PC-3 (cell line): ENCODE measurements at regions not wholly inside any gene's neighbourhood (a gene's known extent, or its start where the extent isn't known, plus 50 kb on each side); places are given as distances from the start of the nearest gene placed in this dataset.
"Not testable (repeated sequence)": the region's sequence is repeated elsewhere in the genome, so short reads cannot be mapped to it uniquely, and the experiment has no call there.

Experiments used
- ATAC-seq: fragments of 200-7000 bp; cut with Tn5 transposase; 2 replicates; pipeline ENCODE4 v1.9.1; 2020; ENCODE audit warnings: mild to moderate bottlenecking, moderate library complexity
- BruUV-seq: library from RNA; stranded (reverse); fragments of 400-500 nt; replicated peaks from 2 replicates; lab custom pipeline; 2021; lab: Mats Ljungman, UMichigan
- CTCF ChIA-PET: fragments of 300-600 bp; sonication (Branson Sonifier 250); formaldehyde crosslinking; loops from one replicate; lab custom pipeline; 2022; ENCODE audit warnings: antibody characterized with exemption; lab: Charles Lee
- POLR2A ChIA-PET: fragments of 300-600 bp; sonication (Branson Sonifier 250); formaldehyde crosslinking; loops from one replicate; lab custom pipeline; 2022; ENCODE audit warnings: antibody characterized with exemption; ENCODE audit not compliant: unreplicated experiment; lab: Charles Lee
- DNase-seq: peaks from one replicate; pipeline ENCODE4 v3.0.0-alpha.2; 2015
- H2AFZ ChIP-seq: fragments of 300-600 bp; sonication (generic); 2 replicates; pipeline ENCODE4 v1.6.0; 2016; ENCODE audit warnings: antibody characterized with exemption, low read length
- H3F3A ChIP-seq: fragments of 300-600 bp; sonication (generic); one replicate; pipeline ENCODE4 v1.6.0; 2017; ENCODE audit warnings: antibody characterized with exemption, low read length, control low read depth, mild to moderate bottlenecking; ENCODE audit not compliant: unreplicated experiment
- H3K27ac ChIP-seq: fragments of 300-600 bp; sonication (generic); 2 replicates; pipeline ENCODE4 v1.5.1; 2016; ENCODE audit warnings: mild to moderate bottlenecking, low read length
- H3K27me3 ChIP-seq: fragments of 300-600 bp; sonication (generic); 2 replicates; pipeline ENCODE4 v1.6.1; 2016; ENCODE audit warnings: low read length, mixed read lengths
- H3K36me3 ChIP-seq: fragments of 300-600 bp; sonication (generic); 2 replicates; pipeline ENCODE4 v1.6.1; 2016; ENCODE audit warnings: low read depth, mixed run types, low read length, mixed read lengths
- H3K4me1 ChIP-seq: fragments of 300-600 bp; sonication (generic); 2 replicates; pipeline ENCODE4 v1.5.1; 2016; ENCODE audit warnings: low read length; ENCODE audit not compliant: insufficient read depth
- H3K4me2 ChIP-seq: fragments of 300-600 bp; sonication (generic); 2 replicates; pipeline ENCODE4 v1.6.0; 2016; ENCODE audit warnings: low read length
- H3K4me3 ChIP-seq: fragments of 300-600 bp; sonication (generic); 2 replicates; pipeline ENCODE4 v1.5.1; 2016; ENCODE audit warnings: mild to moderate bottlenecking, low read length, mixed read lengths
- H3K79me2 ChIP-seq: fragments of 300-600 bp; sonication (generic); 2 replicates; pipeline ENCODE4 v1.6.1; 2017; ENCODE audit warnings: low read length, mixed read lengths
- H3K9ac ChIP-seq: fragments of 300-600 bp; sonication (generic); 2 replicates; pipeline ENCODE4 v1.6.0; 2016; ENCODE audit warnings: mild to moderate bottlenecking, low read length
- H3K9me2 ChIP-seq: fragments of 300-600 bp; sonication (generic); replicated peaks from 2 replicates; pipeline ENCODE4 v1.6.1; 2016; ENCODE audit warnings: mixed run types, low read length, mixed read lengths
- H3K9me3 ChIP-seq: fragments of 300-600 bp; sonication (generic); 2 replicates; pipeline ENCODE4 v1.6.1; 2016; ENCODE audit warnings: low read length, mixed read lengths
- H4K20me1 ChIP-seq: fragments of 300-600 bp; sonication (generic); 2 replicates; pipeline ENCODE4 v1.6.1; 2016; ENCODE audit warnings: low read length, mixed read lengths
- intact Hi-C: fragments of 100-400 bp; cut with micrococcal nuclease; formaldehyde crosslinking; loops from 2 replicates; pipeline ENCODE4 v1.9.0; 2023

DNA sequence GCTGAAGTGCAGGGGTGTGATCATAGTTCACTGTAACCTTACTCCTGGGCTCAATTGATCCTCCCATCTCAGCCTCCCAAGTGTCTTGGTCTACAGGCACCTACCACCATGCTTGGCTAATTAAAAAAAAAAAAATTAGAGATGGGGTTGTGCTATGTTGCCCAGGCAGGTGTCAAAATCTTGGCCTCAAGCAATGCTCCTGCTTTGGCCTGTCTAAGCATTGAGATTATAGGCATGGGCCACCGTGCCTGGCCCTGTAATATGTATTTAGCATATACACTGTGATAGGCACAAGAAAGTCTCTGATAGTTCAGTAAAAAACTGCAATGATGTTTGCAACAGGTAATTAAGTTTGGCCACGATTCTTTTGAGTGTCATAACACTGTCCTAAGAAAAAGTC, 1658.4 kb downstream of the SPATA31A7 start:
- intact Hi-C loops = not testable (repeated sequence)

DNA sequence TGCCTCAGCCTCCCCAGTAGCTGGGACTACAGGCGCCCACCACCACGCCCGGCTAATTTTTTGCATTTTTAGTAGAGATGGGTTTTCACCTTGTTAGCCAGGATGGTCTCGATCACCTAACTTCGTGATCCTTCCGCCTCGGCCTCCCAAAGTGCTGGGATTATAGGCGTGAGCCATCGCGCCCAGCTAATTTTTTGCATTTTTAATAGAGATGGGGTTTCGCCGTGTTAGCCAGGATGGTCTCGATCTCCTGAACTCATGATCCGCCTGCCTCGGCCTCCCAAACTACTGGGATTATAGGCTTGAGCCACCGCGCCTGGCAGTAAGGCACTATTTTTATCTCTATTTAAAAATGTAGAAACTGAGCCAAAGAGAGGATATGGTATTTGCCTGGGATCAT, 1660.2 kb downstream of the SPATA31A7 start:
- BruUV-seq, H3K4me3 ChIP-seq, H3K79me2 ChIP-seq, H3K27me3 ChIP-seq, H3K4me2 ChIP-seq, CTCF ChIA-PET, H3K9ac ChIP-seq, H2AFZ ChIP-seq, H3K9me2 ChIP-seq, DNase-seq, H3K36me3 ChIP-seq, H3F3A ChIP-seq, H3K27ac ChIP-seq, H3K9me3 ChIP-seq, H3K4me1 ChIP-seq, ATAC-seq, POLR2A ChIA-PET, H4K20me1 ChIP-seq, intact Hi-C loops: not testable (repeated sequence)

More for the DNA sequence above, 1658.4 kb downstream of the SPATA31A7 start:
- H3K79me2 ChIP-seq, H3K9me2 ChIP-seq, DNase-seq, H3K27ac ChIP-seq, H3K9ac ChIP-seq, H3K36me3 ChIP-seq, ATAC-seq, BruUV-seq, POLR2A ChIA-PET, H3K4me1 ChIP-seq, H3K9me3 ChIP-seq, H3K4me2 ChIP-seq, H2AFZ ChIP-seq, H4K20me1 ChIP-seq, H3F3A ChIP-seq, H3K27me3 ChIP-seq, CTCF ChIA-PET, H3K4me3 ChIP-seq: not testable (repeated sequence)

DNA sequence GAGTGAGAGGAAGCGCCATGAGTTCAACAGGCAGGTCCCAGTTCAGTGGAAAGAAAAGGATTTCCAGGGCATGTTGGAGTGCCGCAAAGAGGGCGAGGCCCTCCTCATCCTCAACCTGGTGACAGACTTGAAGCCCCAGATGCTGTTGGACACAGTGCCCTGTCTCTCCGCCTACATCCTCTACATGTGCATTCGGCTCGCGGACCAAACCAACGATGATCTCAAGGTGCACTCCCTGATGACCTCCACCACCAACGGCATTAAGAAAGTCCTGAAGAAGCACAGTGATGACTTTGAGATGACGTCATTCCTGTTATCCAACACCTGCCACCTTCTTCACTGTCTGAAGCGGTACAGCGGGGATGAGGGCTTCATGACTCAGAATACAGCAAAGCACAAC, 1667.4 kb downstream of the SPATA31A7 start:
- H2AFZ ChIP-seq, ATAC-seq, H3K27ac ChIP-seq, H3K9me3 ChIP-seq, H3K27me3 ChIP-seq, H3K36me3 ChIP-seq, H3K9me2 ChIP-seq, DNase-seq, H3F3A ChIP-seq, POLR2A ChIA-PET, H3K9ac ChIP-seq, intact Hi-C loops, BruUV-seq, H3K4me2 ChIP-seq, H4K20me1 ChIP-seq, H3K79me2 ChIP-seq, H3K4me1 ChIP-seq, H3K4me3 ChIP-seq, CTCF ChIA-PET: not testable (repeated sequence)

- DNase-seq, H3F3A ChIP-seq, ATAC-seq, POLR2A ChIA-PET, H3K9ac ChIP-seq, CTCF ChIA-PET, H3K27me3 ChIP-seq, H3K4me3 ChIP-seq, H4K20me1 ChIP-seq, H3K9me3 ChIP-seq, H3K4me2 ChIP-seq, H3K27ac ChIP-seq, intact Hi-C loops, H3K36me3 ChIP-seq, H3K9me2 ChIP-seq, BruUV-seq, H3K4me1 ChIP-seq, H2AFZ ChIP-seq, H3K79me2 ChIP-seq: not testable (repeated sequence)
Measured at GRCh38 chr9:62858240-62858639, 1668.4 kb downstream of the SPATA31A7 start.

DNA sequence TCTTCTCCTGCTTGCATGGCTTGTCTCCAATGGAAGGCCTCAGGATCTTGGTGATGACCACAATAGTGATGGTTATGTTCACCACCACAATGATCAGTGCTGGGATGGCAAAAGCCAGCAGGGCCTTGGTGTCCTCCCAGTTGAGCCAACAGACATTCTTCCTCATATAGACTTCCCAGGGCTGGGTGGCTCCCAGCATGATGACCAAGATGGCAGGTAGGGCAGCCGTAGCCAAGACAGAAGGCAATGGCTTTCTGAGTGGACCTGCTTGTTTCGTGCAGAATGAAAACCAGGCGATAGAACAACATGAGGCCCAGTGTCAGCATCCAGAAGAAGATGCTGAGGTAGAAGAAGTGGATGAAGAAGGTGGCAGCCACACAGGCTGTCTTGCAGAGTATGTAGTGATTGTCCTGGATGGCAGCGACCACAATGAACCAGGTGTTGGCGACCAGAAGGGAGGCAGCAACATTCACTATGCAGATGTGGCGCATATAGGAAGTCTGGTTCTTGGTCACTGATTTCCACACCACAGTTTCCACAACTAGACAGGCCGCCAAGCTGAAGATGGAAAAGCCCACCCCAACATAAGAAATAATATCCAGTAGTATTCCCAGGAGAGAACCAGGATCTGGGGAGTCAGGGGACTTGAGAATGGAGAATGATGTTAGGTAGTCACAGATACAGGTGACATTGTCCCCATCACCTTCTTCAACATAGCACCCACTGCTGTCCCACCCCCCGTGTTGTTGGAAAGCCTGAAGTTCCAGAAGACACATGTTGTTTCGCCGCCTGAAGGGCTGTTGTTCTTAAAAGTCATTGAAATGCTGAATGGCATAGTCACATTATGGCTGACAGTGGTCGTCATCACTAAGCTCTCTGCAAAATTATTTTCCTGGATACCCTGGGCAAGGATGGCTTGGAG, 1671.4 kb downstream of the SPATA31A7 start:
- H3K9ac ChIP-seq, H3F3A ChIP-seq, ATAC-seq, CTCF ChIA-PET, H3K4me2 ChIP-seq, POLR2A ChIA-PET, H3K9me3 ChIP-seq, H2AFZ ChIP-seq, H3K4me3 ChIP-seq, H3K27ac ChIP-seq, intact Hi-C loops, DNase-seq, H3K36me3 ChIP-seq, BruUV-seq, H3K9me2 ChIP-seq, H3K27me3 ChIP-seq, H4K20me1 ChIP-seq, H3K79me2 ChIP-seq: not testable (repeated sequence)
- peaks cover 13% of the 10 kb centered on the region for H3K4me1 ChIP-seq

- H3K9me2 ChIP-seq, CTCF ChIA-PET, H3K27me3 ChIP-seq, H3F3A ChIP-seq, H3K36me3 ChIP-seq, H3K79me2 ChIP-seq, H3K27ac ChIP-seq, DNase-seq, H3K9ac ChIP-seq, H3K4me2 ChIP-seq, H3K4me3 ChIP-seq, ATAC-seq, BruUV-seq, H4K20me1 ChIP-seq, POLR2A ChIA-PET, intact Hi-C loops, H3K9me3 ChIP-seq, H2AFZ ChIP-seq: not testable (repeated sequence)
- H3K4me1 ChIP-seq = peaks cover 13% of the 10 kb centered on the region
Measured at GRCh38 chr9:62862180-62862579, 1672.3 kb downstream of the SPATA31A7 start.
